AG09319 (cell line): ENCODE measurements at regions not wholly inside any gene's neighbourhood (a gene's known extent, or its start where the extent isn't known, plus 50 kb on each side); places are given as distances from the start of the nearest gene placed in this dataset.

Source experiments
- DNase-seq: peaks from one replicate; pipeline ENCODE4 v3.0.0-alpha.2; 2010; ENCODE audit warnings: low read depth; ENCODE audit errors: extremely low read depth
- TF ChIP-seq, protein P1 (sequence below): IDR thresholded peaks from 2 replicates; pipeline ENCODE4 v1.5.1; 2011; ENCODE audit warnings: low read depth, mild to moderate bottlenecking, inconsistent platforms, low read length, moderate library complexity

- TF ChIP-seq, protein P1, sequence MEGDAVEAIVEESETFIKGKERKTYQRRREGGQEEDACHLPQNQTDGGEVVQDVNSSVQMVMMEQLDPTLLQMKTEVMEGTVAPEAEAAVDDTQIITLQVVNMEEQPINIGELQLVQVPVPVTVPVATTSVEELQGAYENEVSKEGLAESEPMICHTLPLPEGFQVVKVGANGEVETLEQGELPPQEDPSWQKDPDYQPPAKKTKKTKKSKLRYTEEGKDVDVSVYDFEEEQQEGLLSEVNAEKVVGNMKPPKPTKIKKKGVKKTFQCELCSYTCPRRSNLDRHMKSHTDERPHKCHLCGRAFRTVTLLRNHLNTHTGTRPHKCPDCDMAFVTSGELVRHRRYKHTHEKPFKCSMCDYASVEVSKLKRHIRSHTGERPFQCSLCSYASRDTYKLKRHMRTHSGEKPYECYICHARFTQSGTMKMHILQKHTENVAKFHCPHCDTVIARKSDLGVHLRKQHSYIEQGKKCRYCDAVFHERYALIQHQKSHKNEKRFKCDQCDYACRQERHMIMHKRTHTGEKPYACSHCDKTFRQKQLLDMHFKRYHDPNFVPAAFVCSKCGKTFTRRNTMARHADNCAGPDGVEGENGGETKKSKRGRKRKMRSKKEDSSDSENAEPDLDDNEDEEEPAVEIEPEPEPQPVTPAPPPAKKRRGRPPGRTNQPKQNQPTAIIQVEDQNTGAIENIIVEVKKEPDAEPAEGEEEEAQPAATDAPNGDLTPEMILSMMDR: no peak
- DNase-seq: no peak
Measured at GRCh38 chr2:147774805-147775204, 70.0 kb upstream of the ACVR2A start.

- DNase-seq: no peak
- TF ChIP-seq, protein P1: no peak
Measured at GRCh38 chr2:147773479-147773878, 71.3 kb upstream of the ACVR2A start.

- DNase-seq: no peak
- TF ChIP-seq, protein P1: no peak
Measured at GRCh38 chr2:147772781-147773180, 72.0 kb upstream of the ACVR2A start.

- no peak for DNase-seq
Measured at GRCh38 chr2:147763861-147764260, 81.0 kb upstream of the ACVR2A start.

DNA sequence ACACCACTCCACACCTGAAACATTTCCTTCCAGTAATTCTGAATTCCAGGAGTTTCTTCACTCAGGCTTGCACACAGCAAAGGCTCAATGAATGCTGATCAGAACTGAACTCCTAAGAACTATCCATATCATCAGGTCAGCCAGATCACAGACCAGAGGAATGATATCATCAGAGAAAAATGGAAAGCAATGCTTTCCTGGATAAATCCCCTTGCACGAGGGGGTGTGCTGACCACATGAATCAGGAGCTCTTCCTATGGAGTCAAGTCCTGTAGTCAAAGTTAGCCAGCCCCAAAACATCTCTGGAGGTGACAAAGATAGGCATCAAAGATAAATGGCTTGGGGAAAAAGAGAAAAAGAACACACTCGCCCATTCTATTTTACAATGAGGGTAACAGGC lies 83.8 kb upstream of the ACVR2A start:
- DNase-seq: no peak
- TF ChIP-seq, protein P1: no peak

More at GRCh38 chr2:147763861-147764260, 81.0 kb upstream of the ACVR2A start:
- TF ChIP-seq, protein P1: no peak

DNA sequence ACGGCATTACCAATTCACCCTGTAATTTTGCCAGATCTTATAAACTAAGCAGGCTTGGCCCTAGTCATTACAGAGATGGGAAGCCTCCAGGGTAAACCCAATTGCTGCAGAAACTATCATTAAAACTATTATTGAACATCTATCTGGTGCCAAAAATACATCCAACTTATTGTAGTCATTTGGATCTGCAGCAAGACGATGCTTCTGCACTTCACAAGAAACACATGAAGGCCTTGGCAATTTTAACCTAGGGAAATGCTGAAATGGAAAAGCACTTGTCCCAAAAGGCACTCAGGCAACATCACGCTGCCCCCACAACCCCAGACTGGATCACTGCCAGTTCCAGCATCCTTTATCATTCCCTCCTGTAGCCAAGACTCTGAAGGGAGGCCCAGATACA lies 85.3 kb upstream of the ACVR2A start:
- DNase-seq: no peak
- TF ChIP-seq, protein P1: no peak

DNA sequence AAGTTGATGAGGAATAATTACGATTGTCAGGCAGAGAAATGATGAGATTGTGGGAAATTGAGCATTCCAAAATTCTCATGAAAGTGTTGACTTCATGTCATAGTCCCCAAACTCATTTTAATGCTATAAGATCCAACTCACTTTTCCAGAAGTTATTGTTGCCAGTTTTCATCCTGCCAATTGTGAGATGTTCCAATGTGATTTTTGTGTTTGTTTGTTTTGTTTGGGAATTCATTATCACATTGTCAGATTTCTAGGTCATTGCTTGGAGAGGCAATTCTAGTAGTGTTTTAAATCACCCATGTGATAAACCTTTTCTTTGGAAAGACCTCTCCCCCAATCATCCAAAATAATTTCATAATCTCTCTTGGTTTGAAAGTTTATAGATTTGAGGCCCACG lies 86.0 kb upstream of the ACVR2A start:
- no peak for DNase-seq
- TF ChIP-seq, protein P1: no peak
